GM19397 (cell line): ENCODE measurements at regions not wholly inside any gene's neighbourhood (a gene's known extent, or its start where the extent isn't known, plus 50 kb on each side); places are given as distances from the start of the nearest gene placed in this dataset.
"Not testable (repeated sequence)": the region's sequence is repeated elsewhere in the genome, so short reads cannot be mapped to it uniquely, and the experiment has no call there.

ENCODE experiments used
- ATAC-seq: cut with Tn5 transposase; IDR thresholded peaks from one replicate; pipeline ENCODE4 v1.9.1; 2021; ENCODE audit warnings: mild to moderate bottlenecking, moderate library complexity; ENCODE audit not compliant: unreplicated experiment

DNA sequence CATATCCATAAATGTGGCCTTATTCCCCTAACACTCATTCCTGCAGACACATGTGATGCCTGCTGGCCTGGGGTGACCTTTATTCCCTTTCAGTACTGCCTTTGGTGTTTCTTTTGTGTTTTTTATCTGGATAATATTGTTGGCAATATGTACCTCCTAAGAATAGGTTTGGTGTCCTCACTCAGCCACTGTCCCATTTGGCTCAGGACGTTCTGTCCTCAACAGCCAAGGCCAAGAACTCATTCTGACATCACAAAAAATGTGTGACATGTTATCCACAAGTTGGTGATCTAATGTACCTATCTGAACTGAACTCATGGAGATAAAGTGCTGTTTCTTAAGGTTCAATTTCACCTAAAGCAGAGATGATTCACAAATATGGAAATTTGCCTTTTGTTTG lies 142.9 kb upstream of the GRAMD2B start:
- no peak for ATAC-seq

- no peak for ATAC-seq
Measured at GRCh38 chr5:126280846-126281245, 142.4 kb upstream of the GRAMD2B start.

- ATAC-seq = no peak
Measured at GRCh38 chr5:126284977-126285696, 138.1 kb upstream of the GRAMD2B start.

DNA sequence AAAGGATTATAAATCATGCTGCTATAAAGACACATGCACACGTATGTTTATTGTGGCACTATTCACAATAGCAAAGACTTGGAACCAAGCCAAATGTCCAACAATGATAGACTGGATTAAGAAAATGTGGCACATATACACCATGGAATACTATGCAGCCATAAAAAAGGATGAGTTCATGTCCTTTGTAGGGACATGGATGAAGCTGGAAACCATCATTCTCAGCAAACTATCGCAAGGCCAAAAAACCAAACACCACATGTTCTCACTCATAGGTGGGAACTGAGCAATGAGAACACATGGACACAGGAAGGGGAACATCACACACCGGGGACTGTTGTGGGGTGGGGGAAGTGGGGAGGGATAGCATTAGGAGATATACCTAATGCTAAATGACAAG lies 127.1 kb upstream of the GRAMD2B start:
- not testable (repeated sequence) for ATAC-seq

DNA sequence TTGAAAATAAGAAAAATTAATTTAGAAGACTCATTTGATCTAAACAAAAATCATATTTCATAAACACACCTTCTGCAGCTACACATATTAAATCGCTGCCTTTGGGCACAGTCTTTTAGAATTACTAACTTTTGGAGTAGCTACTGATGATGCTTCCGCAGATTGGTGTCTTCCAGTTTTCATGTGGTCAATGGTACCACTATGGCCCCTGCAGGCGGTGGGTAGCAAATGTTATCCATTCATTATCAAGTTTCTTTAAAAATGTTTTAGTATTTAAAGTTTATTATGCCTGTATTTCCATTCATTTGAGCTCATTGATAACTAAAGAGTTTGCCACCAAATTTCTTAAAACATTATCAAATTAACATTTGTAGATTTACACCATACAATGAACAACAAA lies 122.9 kb upstream of the GRAMD2B start:
- no peak for ATAC-seq

DNA sequence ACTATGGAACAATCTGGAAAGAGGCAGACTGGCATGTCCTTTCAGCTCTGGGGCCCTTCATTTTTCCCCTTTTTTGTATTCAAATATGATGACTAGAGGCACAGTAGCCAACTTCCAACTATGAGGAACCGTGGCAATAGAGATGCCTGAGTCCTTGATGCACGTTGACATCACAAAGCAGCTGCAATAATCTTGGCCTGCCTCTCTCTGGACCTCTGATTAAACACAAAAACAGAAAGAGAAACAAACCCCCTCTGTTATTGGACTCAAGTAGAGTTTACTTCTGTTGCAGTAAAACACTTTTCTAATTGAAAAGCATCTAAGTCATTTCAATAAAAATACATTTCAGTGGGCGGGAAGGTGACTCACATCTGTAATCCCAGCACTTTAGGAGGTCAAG lies 122.2 kb upstream of the GRAMD2B start:
- ATAC-seq = no peak

GRCh38 chr5:126309860-126310259 lies 113.3 kb upstream of the GRAMD2B start:
- ATAC-seq = no peak

DNA sequence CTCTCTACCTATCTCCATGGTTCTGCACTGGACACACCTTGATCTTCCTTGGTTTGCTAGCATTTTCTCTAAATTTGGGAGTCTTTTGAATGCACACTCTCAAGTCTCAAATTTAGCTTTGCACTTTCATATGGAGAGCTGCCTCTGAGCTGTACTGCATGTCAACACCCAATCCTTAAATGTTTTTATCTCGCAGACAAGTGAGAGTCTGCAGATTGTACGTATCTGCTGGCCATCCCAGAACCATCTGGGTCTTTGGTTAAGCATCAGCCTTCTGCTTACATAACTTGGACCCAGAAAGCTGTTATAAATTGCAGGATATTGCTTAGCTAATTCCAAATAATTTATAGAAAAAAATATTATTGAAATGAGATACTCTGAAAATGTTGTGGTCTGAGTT lies 111.4 kb upstream of the GRAMD2B start:
- no peak for ATAC-seq

- ATAC-seq = no peak
Measured at GRCh38 chr5:126315341-126315740, 107.9 kb upstream of the GRAMD2B start.

DNA sequence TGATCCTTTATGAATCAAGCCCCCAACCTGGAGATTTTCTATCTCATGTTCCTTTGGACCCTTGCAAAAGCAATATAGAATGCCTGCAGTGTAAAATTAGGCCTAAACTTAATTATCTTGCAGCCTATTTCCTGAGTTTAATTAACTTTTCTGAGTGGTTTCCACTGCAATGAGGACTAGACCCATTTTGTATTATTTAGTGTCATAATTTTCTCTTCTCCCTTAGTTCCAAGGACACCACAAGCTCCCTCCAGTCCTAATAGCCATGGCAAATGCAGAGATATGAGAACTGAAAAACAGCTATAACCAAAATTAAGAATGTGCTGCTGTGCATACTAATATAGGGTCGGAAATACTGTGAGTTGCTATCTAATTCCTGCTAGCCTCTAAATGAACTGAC lies 90.9 kb upstream of the GRAMD2B start:
- no peak for ATAC-seq

GRCh38 chr5:126334760-126335159 lies 88.4 kb upstream of the GRAMD2B start:
- no peak for ATAC-seq

DNA sequence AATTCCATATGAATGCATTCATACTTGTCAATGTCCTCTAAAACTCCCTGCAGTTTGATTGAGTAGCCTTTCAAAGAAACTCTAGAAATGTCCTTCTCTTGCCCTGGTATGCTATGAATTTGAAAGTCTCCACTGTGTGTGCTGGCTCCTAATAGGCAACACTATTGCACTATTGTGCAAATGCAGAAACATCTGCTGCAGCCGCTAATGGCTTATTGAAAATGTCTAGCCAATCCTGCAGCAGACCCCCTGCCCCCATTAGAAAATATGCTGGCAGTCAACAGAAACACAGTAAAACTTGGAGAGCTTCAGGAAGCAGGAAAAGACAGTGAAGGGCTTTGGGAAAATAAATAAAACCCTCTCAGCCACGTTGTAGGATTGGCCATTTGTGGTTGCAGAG lies 87.3 kb upstream of the GRAMD2B start:
- no peak for ATAC-seq

DNA sequence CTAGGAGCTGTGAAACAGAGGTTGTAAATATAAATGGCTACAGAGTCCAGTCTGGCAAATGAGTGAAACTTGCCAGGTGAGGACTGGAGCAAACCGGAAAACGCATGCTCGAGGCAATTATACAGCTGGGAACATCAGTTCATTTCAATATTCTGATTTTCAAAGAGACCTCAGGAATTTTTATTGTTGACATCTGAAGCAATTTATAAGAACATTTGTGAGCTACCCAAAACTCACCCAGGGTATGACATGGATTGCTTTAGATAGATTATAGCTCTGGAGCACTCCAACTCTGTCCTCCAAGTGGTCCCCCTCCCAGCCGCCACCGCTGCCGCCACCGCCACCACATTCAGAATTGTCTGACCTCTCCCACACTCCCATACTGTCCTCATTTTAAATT lies 84.6 kb upstream of the GRAMD2B start:
- no peak for ATAC-seq

- ATAC-seq = no peak
Measured at GRCh38 chr5:126339215-126339805, 83.9 kb upstream of the GRAMD2B start.

- ATAC-seq = no peak
Measured at GRCh38 chr5:126341906-126342630, 81.1 kb upstream of the GRAMD2B start.

- no peak for ATAC-seq
Measured at GRCh38 chr5:126348855-126349635, 74.2 kb upstream of the GRAMD2B start.

GRCh38 chr5:126351153-126351552 lies 72.1 kb upstream of the GRAMD2B start:
- ATAC-seq = no peak

DNA sequence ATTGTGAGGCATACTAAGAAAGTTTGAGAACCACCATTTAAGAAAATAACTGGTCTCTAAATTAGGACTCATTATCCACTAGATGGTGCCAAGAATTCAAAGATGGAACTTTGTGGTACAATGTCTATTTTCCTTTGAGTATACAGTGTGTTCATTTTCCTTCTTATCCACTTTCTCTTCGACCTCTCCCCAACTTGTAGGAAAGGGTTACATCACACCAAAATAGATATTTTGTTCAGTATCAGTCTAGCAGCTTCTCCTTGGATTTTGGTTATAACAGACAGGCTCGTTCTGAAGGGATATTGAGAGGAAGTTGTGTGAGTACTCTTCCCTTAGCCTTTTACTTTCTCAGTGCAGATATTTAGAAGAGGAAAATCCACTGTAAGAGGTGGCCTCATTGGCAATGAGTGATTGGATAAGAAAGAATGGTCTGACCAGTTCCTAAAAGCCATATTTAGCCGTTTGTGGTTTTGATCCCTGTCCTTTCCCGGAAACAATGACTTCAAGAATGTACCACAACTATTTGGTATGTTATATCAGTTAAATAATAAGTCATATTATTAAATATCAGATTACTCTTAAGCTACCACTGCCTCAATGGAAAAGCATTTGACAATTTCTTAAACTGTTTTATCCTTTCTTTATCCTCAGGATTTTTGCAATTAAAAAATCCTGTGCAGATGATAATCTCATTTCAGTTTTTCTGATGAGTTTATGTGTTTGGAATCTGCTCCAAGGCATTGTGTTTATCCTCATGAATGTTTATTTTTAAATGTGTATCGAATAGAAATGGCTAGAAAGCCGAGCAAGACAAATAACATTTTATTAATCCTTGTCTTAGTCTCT lies 69.0 kb upstream of the GRAMD2B start:
- ATAC-seq = no peak

DNA sequence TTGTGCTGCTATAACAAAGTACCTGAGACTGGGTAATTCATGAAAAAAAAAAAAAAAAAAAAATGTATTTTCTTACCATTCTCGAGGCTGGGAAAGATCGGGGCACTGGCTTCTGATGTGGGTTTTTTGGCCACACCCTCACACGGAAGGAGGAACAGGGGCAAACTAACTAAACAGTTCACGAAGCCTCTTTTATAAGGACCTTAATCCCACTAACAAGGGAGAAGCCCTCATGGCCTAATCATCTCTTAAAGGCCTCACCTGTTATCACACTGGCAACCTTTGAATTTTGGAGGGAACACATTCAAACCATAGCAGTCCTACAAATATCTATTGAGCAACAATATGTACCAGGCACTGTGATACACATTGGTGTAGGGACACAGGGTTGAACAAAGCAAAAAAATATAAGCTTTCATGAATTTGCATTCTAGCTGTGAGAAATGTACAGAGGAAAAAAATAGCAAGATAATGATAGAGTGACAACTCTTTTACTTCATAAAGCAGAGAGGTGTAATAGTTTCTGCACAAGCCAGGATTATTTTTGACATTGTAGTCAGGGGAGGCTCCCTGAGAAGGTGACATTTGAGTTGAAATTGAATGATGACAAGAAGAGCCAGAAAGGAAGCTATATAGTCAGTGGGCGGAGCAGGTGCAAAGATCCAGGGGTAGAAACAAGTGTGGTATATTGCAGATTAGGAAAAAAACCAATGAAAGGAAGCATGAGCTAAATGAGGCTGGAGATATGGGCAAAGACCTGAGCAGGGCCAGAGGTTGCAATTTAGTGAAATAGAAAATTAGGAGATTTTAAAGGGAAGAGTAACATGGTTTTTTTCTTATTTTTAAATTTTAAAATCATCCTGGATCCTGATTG lies 68.1 kb upstream of the GRAMD2B start:
- ATAC-seq = no peak

- ATAC-seq = peak; percentile 23
Measured at GRCh38 chr5:126355940-126356339, 67.3 kb upstream of the GRAMD2B start.
